ENCODE measurements at regions not wholly inside any gene's neighbourhood (a gene's known extent, or its start where the extent isn't known, plus 50 kb on each side); places are given as distances from the start of the nearest gene placed in this dataset.
A peak's percentile ranks its signal among the peaks of the same experiment; 100 is the strongest.

DNA sequence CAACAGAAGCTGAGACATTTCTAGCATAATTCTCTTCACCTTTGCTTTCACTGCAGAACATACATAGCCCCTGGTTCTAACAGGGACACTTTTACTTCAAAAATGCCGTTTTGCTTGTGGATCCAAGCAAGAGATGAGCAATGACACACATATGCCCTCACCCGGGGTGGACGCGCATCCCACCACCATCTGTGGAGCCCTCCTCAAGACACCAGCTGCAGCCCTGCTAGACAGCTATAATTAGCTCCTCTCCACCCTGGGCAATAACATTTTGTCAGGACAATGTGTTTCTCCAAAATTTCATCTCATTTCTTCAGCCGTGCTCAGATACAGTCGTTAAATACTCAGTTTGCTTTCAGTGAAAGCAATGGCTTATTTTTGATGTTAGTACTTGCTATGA, 368.7 kb upstream of the RAB6C start:
- 84 to 88% methylated on average over 6 of the region's 6 CpGs for WGBS, 2 donors
- Histone ChIP-seq H3K4me1 (no peaks in the 10 kb centered on the region), H3K27me3 (no peaks in the 10 kb centered on the region), H3K27ac (no peak overlapping the region), H3K9me3 (no peaks in the 10 kb centered on the region), H3K4me3 (replicated peaks in 1 of 3) (no peak overlapping the region), H3K36me3 (no peaks in the 10 kb centered on the region)
- DNase-seq, result no peak
- no peak for TF ChIP-seq POLR2A (IDR thresholded peaks at IDR 0.05)
- TF ChIP-seq, protein P1, sequence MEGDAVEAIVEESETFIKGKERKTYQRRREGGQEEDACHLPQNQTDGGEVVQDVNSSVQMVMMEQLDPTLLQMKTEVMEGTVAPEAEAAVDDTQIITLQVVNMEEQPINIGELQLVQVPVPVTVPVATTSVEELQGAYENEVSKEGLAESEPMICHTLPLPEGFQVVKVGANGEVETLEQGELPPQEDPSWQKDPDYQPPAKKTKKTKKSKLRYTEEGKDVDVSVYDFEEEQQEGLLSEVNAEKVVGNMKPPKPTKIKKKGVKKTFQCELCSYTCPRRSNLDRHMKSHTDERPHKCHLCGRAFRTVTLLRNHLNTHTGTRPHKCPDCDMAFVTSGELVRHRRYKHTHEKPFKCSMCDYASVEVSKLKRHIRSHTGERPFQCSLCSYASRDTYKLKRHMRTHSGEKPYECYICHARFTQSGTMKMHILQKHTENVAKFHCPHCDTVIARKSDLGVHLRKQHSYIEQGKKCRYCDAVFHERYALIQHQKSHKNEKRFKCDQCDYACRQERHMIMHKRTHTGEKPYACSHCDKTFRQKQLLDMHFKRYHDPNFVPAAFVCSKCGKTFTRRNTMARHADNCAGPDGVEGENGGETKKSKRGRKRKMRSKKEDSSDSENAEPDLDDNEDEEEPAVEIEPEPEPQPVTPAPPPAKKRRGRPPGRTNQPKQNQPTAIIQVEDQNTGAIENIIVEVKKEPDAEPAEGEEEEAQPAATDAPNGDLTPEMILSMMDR (IDR thresholded peaks at IDR 0.05), result no peak
- intact Hi-C loops (cut with DNase I), result no loop called here

DNA sequence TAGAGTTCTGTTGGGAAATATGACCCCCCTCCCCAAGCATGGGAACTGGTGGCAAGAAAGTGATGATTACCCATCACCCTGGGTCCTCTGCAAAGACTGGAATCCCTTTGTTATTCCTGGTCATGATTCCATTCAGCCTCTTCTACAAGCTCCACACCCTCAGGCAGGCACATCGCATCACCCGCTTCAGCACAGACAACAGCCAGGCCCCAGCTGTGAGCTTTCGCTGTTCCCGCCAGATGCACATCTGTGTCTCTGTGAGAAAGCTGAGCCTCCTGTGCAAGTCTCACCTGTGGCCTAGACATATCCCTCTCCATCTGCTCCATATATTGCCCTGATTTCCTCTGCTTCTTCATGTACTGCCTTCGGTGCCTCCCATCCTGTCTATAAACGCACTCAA, 368.0 kb upstream of the RAB6C start:
- WGBS, 2 donors, result 92% methylated on average over 6 of the region's 6 CpGs
- intact Hi-C loops (cut with DNase I), result no loop called here
- H3K27me3 ChIP-seq, result no peaks in the 10 kb centered on the region
- no peak overlapping the region for H3K27ac ChIP-seq
- no peaks in the 10 kb centered on the region for H3K4me1 ChIP-seq
- no peak for DNase-seq
- no peaks in the 10 kb centered on the region for H3K36me3 ChIP-seq
- no peaks in the 10 kb centered on the region for H3K9me3 ChIP-seq
- TF ChIP-seq POLR2A (IDR thresholded peaks at IDR 0.05), result no peak
- no peak overlapping the region for H3K4me3 ChIP-seq (replicated peaks in 1 of 3)

DNA sequence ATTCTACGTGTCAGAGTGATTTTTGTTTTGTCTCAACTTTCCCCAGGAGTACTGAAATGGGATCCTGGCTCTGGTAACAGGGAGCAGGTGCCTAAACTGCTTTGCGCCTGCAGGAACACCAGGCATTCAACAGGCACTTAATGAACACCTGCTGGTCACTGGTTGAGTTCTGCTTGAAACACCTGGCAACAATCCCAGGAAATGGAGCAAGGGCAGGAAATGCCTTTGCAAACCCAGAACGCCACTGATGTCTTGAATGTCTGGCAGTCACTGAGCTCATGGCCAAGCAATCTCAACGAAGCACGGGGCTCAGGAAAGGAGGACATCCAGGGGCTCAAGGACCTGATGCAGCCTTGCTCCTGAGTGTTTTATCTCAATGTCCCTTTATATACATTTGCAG, 360.0 kb upstream of the RAB6C start:
- Histone ChIP-seq H3K36me3 (no peaks in the 10 kb centered on the region), H3K27me3 (no peaks in the 10 kb centered on the region), H3K4me1 (no peaks in the 10 kb centered on the region), H3K9me3 (no peaks in the 10 kb centered on the region), H3K27ac (no peak overlapping the region), H3K4me3 (replicated peaks in 1 of 3) (no peak overlapping the region)
- intact Hi-C loops (cut with DNase I), result no loop called here
- WGBS, 2 donors, result 7 to 13% methylated on average over 5 of the region's 5 CpGs
- no peak for TF ChIP-seq POLR2A (IDR thresholded peaks at IDR 0.05)
- TF ChIP-seq, protein P1 (IDR thresholded peaks at IDR 0.05), result peak in 2 of 6 experiments; percentile 15 to 22
- peak; percentile 71 to 83 for DNase-seq

DNA sequence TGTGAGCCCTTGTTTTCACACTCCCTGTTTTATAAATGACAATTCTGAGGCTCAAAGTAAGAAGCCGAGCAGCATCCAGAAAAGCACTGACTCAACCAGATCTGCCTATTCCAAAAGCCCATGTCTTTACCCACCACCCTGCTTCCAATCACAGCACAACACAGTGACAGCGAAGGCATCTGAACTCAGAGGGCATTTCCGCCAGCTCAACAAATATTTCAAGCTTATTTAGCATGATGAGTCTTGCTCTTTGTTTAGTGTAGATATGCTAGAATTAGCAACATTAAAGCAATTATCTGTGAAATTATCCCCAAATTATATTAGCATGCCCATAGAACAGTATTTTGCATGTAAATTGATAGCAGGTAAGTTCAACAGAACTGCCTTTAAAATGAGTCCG, 359.1 kb upstream of the RAB6C start:
- H3K4me3 ChIP-seq (replicated peaks in 1 of 3), result no peak overlapping the region
- no peaks in the 10 kb centered on the region for H3K4me1 ChIP-seq
- no peaks in the 10 kb centered on the region for H3K27me3 ChIP-seq
- H3K9me3 ChIP-seq, result no peaks in the 10 kb centered on the region
- WGBS, 2 donors, result 89 to 92% methylated on average over 4 of the region's 4 CpGs
- no peak overlapping the region for H3K27ac ChIP-seq
- intact Hi-C loops (cut with DNase I), result no loop called here
- TF ChIP-seq, protein P1 (IDR thresholded peaks at IDR 0.05), result no peak
- H3K36me3 ChIP-seq, result no peaks in the 10 kb centered on the region
- DNase-seq, result no peak

GRCh38 chr2:129623783-129624182, 355.7 kb upstream of the RAB6C start:
- Histone ChIP-seq H3K4me1 (no peaks in the 10 kb centered on the region), H3K27ac (no peak overlapping the region)
- intact Hi-C loops (cut with DNase I), result no loop called here

More at GRCh38 chr2:129623783-129624182, 355.7 kb upstream of the RAB6C start:
- Histone ChIP-seq H3K36me3 (no peaks in the 10 kb centered on the region), H3K9me3 (no peaks in the 10 kb centered on the region), H3K27me3 (no peaks in the 10 kb centered on the region), H3K4me3 (replicated peaks in 1 of 3) (no peak overlapping the region)
- TF ChIP-seq, protein P1 (IDR thresholded peaks at IDR 0.05), result no peak
- no peak for TF ChIP-seq POLR2A (IDR thresholded peaks at IDR 0.05)
- 84 to 91% methylated on average over 6 of the region's 6 CpGs for WGBS, 2 donors
- DNase-seq, result no peak

Measured in thyroid gland (tissue), 4 donors.